Osteoblast (primary cell): ENCODE measurements at regions not wholly inside any gene's neighbourhood (a gene's known extent, or its start where the extent isn't known, plus 50 kb on each side); places are given as distances from the start of the nearest gene placed in this dataset.
"Not testable (repeated sequence)": the region's sequence is repeated elsewhere in the genome, so short reads cannot be mapped to it uniquely, and the experiment has no call there.

Experiments
- DNase-seq: peaks from one replicate; pipeline ENCODE4 v3.0.0; 2011; ENCODE audit warnings: low spot score, mixed read lengths; ENCODE audit not compliant: insufficient read length; ENCODE audit errors: missing footprints
- H2AFZ ChIP-seq: 2 replicates; pipeline ENCODE4 v1.6.0; 2011; ENCODE audit warnings: mild to moderate bottlenecking, low read length
- H3K27ac ChIP-seq: 2 replicates; pipeline ENCODE4 v1.5.1; 2011; ENCODE audit warnings: mild to moderate bottlenecking, low read depth, low read length, moderate library complexity
- H3K27me3 ChIP-seq: 2 replicates; pipeline ENCODE4 v1.6.0; 2012; ENCODE audit warnings: mild to moderate bottlenecking, control low read depth, inconsistent platforms, low read length, moderate library complexity; ENCODE audit not compliant: insufficient read depth
- H3K36me3 ChIP-seq: 2 replicates; pipeline ENCODE4 v1.5.1; 2011; ENCODE audit warnings: mild to moderate bottlenecking, low read length, control low read depth, moderate library complexity; ENCODE audit not compliant: insufficient read depth
- H3K4me1 ChIP-seq: 2 replicates; pipeline ENCODE4 v1.5.1; 2011; ENCODE audit warnings: mild to moderate bottlenecking, low read length, control low read depth, moderate library complexity; ENCODE audit not compliant: insufficient read depth
- H3K4me2 ChIP-seq: 2 replicates; pipeline ENCODE4 v1.6.0; 2011; ENCODE audit warnings: mild to moderate bottlenecking, low read length; ENCODE audit not compliant: insufficient read depth
- H3K4me3 ChIP-seq: fragments of 200-600 bp; sonication (generic); 3 replicates; pipeline ENCODE4 v1.5.1; 2012; ENCODE audit warnings: mild to moderate bottlenecking, low read length, inconsistent platforms; ENCODE audit not compliant: insufficient read depth
- H3K79me2 ChIP-seq: 2 replicates; pipeline ENCODE4 v1.6.0; 2012; ENCODE audit warnings: mild to moderate bottlenecking, low read length, control low read depth, inconsistent platforms; ENCODE audit not compliant: insufficient read depth
- H3K9me3 ChIP-seq: 2 replicates; pipeline ENCODE4 v1.5.1; 2011; ENCODE audit warnings: low read depth, low read length, control low read depth
- H4K20me1 ChIP-seq: 2 replicates; pipeline ENCODE4 v1.6.0; 2012; ENCODE audit warnings: mild to moderate bottlenecking, low read length, control low read depth; ENCODE audit not compliant: insufficient read depth
- TF ChIP-seq, protein P1 (sequence below): IDR thresholded peaks from 2 replicates; pipeline ENCODE4 v1.5.1; 2011; ENCODE audit warnings: mild to moderate bottlenecking, low read depth, low read length, moderate library complexity; ENCODE audit errors: extremely low read depth

DNA sequence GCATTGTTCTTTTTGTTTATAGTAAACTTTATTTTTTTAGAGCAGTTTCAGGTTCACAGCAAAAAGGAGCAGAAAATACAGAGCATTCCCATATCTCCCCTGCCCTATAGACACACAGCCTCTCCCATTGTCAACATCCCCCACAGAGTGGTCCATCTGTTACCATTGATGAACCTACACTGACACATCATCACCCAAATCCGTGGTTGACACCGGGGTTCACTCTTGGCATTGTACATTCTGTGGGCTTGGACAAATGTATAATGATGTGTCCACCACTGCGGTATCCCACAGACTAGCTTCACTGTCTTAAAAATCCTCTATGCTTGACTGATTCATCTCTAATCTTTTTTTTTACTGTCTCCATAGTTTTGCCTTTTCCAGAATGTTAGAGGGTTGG lies 120.7 kb upstream of the SPATA31C2 start:
- Histone ChIP-seq H3K79me2 (no peaks in the 10 kb centered on the region), H3K9me3 (no peaks in the 10 kb centered on the region), H3K4me3 (peak overlapping the region; percentile 18), H4K20me1 (no peaks in the 10 kb centered on the region), H3K4me1 (peaks cover 18% of the 10 kb centered on the region), H3K4me2 (peak overlapping the region; percentile 62), H2AFZ (peak overlapping the region; percentile 49), H3K27ac (peak overlapping the region; percentile 15), H3K36me3 (no peaks in the 10 kb centered on the region), H3K27me3 (peaks cover 3% of the 10 kb centered on the region)
- TF ChIP-seq, protein P1, sequence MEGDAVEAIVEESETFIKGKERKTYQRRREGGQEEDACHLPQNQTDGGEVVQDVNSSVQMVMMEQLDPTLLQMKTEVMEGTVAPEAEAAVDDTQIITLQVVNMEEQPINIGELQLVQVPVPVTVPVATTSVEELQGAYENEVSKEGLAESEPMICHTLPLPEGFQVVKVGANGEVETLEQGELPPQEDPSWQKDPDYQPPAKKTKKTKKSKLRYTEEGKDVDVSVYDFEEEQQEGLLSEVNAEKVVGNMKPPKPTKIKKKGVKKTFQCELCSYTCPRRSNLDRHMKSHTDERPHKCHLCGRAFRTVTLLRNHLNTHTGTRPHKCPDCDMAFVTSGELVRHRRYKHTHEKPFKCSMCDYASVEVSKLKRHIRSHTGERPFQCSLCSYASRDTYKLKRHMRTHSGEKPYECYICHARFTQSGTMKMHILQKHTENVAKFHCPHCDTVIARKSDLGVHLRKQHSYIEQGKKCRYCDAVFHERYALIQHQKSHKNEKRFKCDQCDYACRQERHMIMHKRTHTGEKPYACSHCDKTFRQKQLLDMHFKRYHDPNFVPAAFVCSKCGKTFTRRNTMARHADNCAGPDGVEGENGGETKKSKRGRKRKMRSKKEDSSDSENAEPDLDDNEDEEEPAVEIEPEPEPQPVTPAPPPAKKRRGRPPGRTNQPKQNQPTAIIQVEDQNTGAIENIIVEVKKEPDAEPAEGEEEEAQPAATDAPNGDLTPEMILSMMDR, result no peak
- no peak for DNase-seq

DNA sequence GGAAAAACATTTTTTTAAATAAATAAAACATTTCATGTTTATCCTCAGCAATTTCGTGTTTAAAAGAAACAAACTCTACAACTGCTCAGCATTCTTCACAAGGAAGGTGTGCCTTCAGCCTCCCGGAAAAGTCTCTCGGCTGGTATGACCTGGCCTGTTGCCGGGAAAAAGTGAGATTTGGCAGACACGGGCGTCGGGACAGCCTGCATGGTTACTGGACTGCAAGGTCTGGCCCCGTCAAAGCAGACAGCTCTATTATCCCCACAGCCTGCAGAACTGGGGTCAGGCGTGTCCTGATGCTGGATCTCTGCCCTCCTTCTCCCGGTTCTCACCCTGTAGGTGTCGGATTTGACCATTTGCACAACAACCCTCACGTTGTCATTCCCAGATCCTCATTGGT lies 120.3 kb upstream of the SPATA31C2 start:
- peak overlapping the region; percentile 18 for H3K4me3 ChIP-seq
- no peak for DNase-seq
- peak overlapping the region; percentile 15 for H3K27ac ChIP-seq
- no peaks in the 10 kb centered on the region for H4K20me1 ChIP-seq
- peak overlapping the region; percentile 49 for H2AFZ ChIP-seq
- peaks cover 18% of the 10 kb centered on the region for H3K4me1 ChIP-seq
- H3K4me2 ChIP-seq, result peak overlapping the region; percentile 62
- H3K36me3 ChIP-seq, result no peaks in the 10 kb centered on the region
- TF ChIP-seq, protein P1, result no peak
- H3K27me3 ChIP-seq, result peaks cover 3% of the 10 kb centered on the region
- H3K79me2 ChIP-seq, result no peaks in the 10 kb centered on the region
- H3K9me3 ChIP-seq, result no peaks in the 10 kb centered on the region

DNA sequence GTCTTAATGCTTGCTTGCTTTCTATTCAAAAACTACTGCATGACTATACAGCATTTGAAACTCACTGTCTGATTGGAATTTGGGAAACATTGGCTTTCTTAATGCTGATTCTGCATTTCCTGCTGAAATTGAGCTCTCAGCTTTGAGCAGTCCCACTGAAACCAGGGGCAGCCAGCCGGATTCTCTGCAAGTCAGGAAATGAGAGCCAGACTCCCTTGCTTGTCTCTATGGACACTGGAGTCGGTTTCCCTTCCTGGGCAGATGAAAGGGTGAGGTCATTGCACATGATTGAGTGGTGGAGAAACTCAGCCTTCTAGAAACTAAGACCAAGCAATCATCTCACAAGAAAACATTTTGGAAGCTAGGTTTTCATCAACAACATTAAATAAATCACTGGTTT lies 119.7 kb upstream of the SPATA31C2 start:
- peaks cover 3% of the 10 kb centered on the region for H3K27me3 ChIP-seq

DNA sequence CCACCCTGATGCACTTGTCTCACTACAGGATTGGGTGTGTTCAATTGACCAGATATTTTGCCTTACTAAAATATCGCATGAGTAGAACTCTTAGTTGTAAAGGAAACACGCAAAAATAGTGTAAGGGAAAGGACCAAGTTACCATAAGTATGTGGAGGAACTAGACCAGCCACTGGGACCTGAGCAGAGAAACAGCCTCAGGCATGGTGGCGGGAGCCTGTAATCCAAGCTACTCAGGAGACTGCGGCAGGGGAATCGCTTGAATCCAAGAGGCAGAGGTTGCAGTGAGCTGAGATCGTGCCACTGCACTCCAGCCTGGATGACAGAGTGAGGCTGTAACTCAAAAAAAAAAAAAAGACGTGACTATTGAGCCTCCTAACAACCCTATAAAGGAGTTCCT lies 117.9 kb upstream of the SPATA31C2 start:
- Histone ChIP-seq H3K4me3 (no peak overlapping the region), H3K27me3 (peaks cover 3% of the 10 kb centered on the region), H4K20me1 (no peaks in the 10 kb centered on the region), H3K27ac (no peak overlapping the region), H3K4me1 (peaks cover 18% of the 10 kb centered on the region), H3K9me3 (no peaks in the 10 kb centered on the region), H2AFZ (no peak overlapping the region), H3K4me2 (no peak overlapping the region), H3K36me3 (no peaks in the 10 kb centered on the region), H3K79me2 (no peaks in the 10 kb centered on the region)
- DNase-seq, result no peak
- TF ChIP-seq, protein P1, result no peak

More for the DNA sequence above, 119.7 kb upstream of the SPATA31C2 start:
- no peaks in the 10 kb centered on the region for H3K79me2 ChIP-seq
- H3K9me3 ChIP-seq, result no peaks in the 10 kb centered on the region
- H3K4me1 ChIP-seq, result peaks cover 18% of the 10 kb centered on the region
- TF ChIP-seq, protein P1, result no peak
- H2AFZ ChIP-seq, result peak overlapping the region; percentile 60
- peak; percentile 88 for DNase-seq
- peak overlapping the region; percentile 38 for H3K27ac ChIP-seq
- no peaks in the 10 kb centered on the region for H3K36me3 ChIP-seq
- no peaks in the 10 kb centered on the region for H4K20me1 ChIP-seq
- peak overlapping the region; percentile 3 for H3K4me3 ChIP-seq
- peak overlapping the region; percentile 62 for H3K4me2 ChIP-seq

DNA sequence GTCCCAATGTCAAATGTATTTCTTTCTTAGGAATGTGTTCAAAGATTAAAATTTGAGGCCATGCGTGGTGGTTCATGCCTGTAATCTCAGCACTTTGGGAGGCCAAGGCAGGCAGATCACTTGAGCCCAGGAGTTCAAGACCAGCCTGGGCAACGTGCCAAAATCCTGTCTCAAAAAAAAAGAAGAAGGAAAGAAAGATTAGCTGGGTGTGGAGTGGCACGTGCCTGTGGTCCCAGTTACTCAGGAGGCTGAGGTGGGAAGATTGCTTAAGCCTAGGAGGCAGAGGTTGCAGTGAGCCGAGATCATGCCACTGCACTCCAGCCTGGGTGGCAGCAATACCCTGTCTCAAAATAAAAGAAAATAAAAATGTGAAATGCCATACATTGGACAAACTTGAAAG lies 117.5 kb upstream of the SPATA31C2 start:
- H2AFZ ChIP-seq, H3K4me3 ChIP-seq, H3K36me3 ChIP-seq, H4K20me1 ChIP-seq, DNase-seq, H3K9me3 ChIP-seq, H3K4me2 ChIP-seq, H3K27me3 ChIP-seq, H3K27ac ChIP-seq, H3K79me2 ChIP-seq: not testable (repeated sequence)
- peaks cover 18% of the 10 kb centered on the region for H3K4me1 ChIP-seq
